Mesenchymal stem cell (in vitro differentiated cells and primary cell): ENCODE measurements at regions not wholly inside any gene's neighbourhood (a gene's known extent, or its start where the extent isn't known, plus 50 kb on each side); places are given as distances from the start of the nearest gene placed in this dataset.

Experiments used
- DNase-seq: peaks from one replicate; pipeline ENCODE4 v3.0.0-alpha.2; 2013
- H2AFZ ChIP-seq: one replicate; pipeline ENCODE4 v1.6.1; 2013; ENCODE audit warnings: low read depth, mild to moderate bottlenecking, control low read depth, inconsistent platforms, low read length, moderate library complexity
- H2AK5ac ChIP-seq: 2 replicates; pipeline ENCODE4 v1.6.1; 2013; ENCODE audit warnings: low read length, moderate library complexity, mild to moderate bottlenecking, inconsistent platforms; ENCODE audit not compliant: severe bottlenecking
- H2BK120ac ChIP-seq: one replicate; pipeline ENCODE4 v1.6.1; 2013; ENCODE audit warnings: low read depth, mild to moderate bottlenecking, inconsistent platforms, low read length, moderate library complexity
- H2BK12ac ChIP-seq, 2 experiments: one replicate each; pipeline ENCODE4 v1.6.1; 2013; ENCODE audit warnings: inconsistent platforms in 2 of 2, low read length in 2 of 2, mild to moderate bottlenecking in 2 of 2, moderate library complexity in 2 of 2, control low read depth in 1 of 2
- H2BK15ac ChIP-seq: one replicate; pipeline ENCODE4 v1.6.1; 2013; ENCODE audit warnings: mild to moderate bottlenecking, low read depth, inconsistent platforms; ENCODE audit not compliant: poor library complexity, severe bottlenecking
- H2BK5ac ChIP-seq: 2 replicates; pipeline ENCODE4 v1.6.1; 2013; ENCODE audit warnings: low read depth, mild to moderate bottlenecking, low read length, control low read depth, inconsistent platforms; ENCODE audit not compliant: poor library complexity, severe bottlenecking
- H3K14ac ChIP-seq, 2 experiments: one replicate each; pipeline ENCODE4 v1.6.1; 2013; ENCODE audit warnings: inconsistent platforms in 2 of 2, low read length in 2 of 2, control low read depth in 1 of 2, mild to moderate bottlenecking in 1 of 2, moderate library complexity in 1 of 2
- H3K18ac ChIP-seq, 2 experiments: one replicate each; pipeline ENCODE4 v1.6.1; 2013; ENCODE audit warnings: inconsistent platforms in 2 of 2, low read length in 2 of 2, control low read depth in 1 of 2, low read depth in 1 of 2, mild to moderate bottlenecking in 1 of 2
- H3K23ac ChIP-seq, 2 experiments: one replicate each; pipeline ENCODE4 v1.6.1; 2013; ENCODE audit warnings: inconsistent platforms in 2 of 2, low read length in 2 of 2, mild to moderate bottlenecking in 2 of 2, moderate library complexity in 2 of 2, control low read depth in 1 of 2
- H3K27ac ChIP-seq: 2 replicates; pipeline ENCODE4 v1.5.1; 2013; ENCODE audit warnings: mild to moderate bottlenecking, moderate library complexity, low read length, control low read depth, inconsistent platforms; ENCODE audit not compliant: poor library complexity, severe bottlenecking
- H3K27me3 ChIP-seq, 2 experiments: 2 replicates each; pipeline versions ENCODE4 v1.6.1 to v1.7.0; 2013; ENCODE audit warnings: low read length in 2 of 2, mild to moderate bottlenecking in 2 of 2, moderate library complexity in 2 of 2, control low read depth in 1 of 2, inconsistent platforms in 1 of 2; ENCODE audit not compliant: control insufficient read depth in 1 of 2, insufficient read depth in 1 of 2
- H3K36me3 ChIP-seq, 2 experiments: 2 replicates each; pipeline versions ENCODE4 v1.6.1 to v1.7.0; 2013; ENCODE audit warnings: low read length in 2 of 2, control low read depth in 1 of 2, inconsistent platforms in 1 of 2, low read depth in 1 of 2, mild to moderate bottlenecking in 1 of 2; ENCODE audit not compliant: insufficient read depth in 2 of 2, control insufficient read depth in 1 of 2
- H3K4ac ChIP-seq, 2 experiments: one replicate each; pipeline ENCODE4 v1.6.1; 2013; ENCODE audit warnings: inconsistent platforms in 2 of 2, low read length in 2 of 2, mild to moderate bottlenecking in 2 of 2, moderate library complexity in 2 of 2, control low read depth in 1 of 2, low read depth in 1 of 2
- H3K4me1 ChIP-seq: 2 replicates; pipeline ENCODE4 v1.6.1; 2013; ENCODE audit warnings: low read depth, low read length, control low read depth; ENCODE audit not compliant: control insufficient read depth, insufficient read depth
- H3K4me2 ChIP-seq: 2 replicates; pipeline ENCODE4 v1.6.1; 2013; ENCODE audit warnings: low read length, mild to moderate bottlenecking, inconsistent platforms; ENCODE audit not compliant: poor library complexity, severe bottlenecking
- H3K4me3 ChIP-seq, 2 experiments: 2 replicates each; pipeline versions ENCODE4 v1.5.1 to v1.7.0; 2013; ENCODE audit warnings: low read length in 2 of 2, mild to moderate bottlenecking in 2 of 2, control low read depth in 1 of 2, low read depth in 1 of 2; ENCODE audit not compliant: insufficient read depth in 1 of 2
- H3K79me1 ChIP-seq: replicated peaks from 2 replicates; pipeline ENCODE4 v1.6.1; 2013; ENCODE audit warnings: mild to moderate bottlenecking, control low read depth, low read length, inconsistent platforms; ENCODE audit not compliant: poor library complexity, severe bottlenecking
- H3K9ac ChIP-seq: 2 replicates; pipeline ENCODE4 v1.7.0; 2013; ENCODE audit warnings: mild to moderate bottlenecking, low read length, moderate library complexity
- H3K9me3 ChIP-seq: 2 replicates; pipeline ENCODE4 v1.7.0; 2013; ENCODE audit warnings: mild to moderate bottlenecking, low read length; ENCODE audit not compliant: control insufficient read depth
- H4K8ac ChIP-seq: one replicate; pipeline ENCODE4 v1.6.1; 2013; ENCODE audit warnings: inconsistent platforms, mild to moderate bottlenecking, low read length, moderate library complexity
- H4K91ac ChIP-seq: one replicate; pipeline ENCODE4 v1.6.1; 2013; ENCODE audit warnings: mild to moderate bottlenecking, low read length, inconsistent platforms
- WGBS: methylation state at CpG from one replicate; pipeline ENCODE4 v1.1.7; 2013; ENCODE audit warnings: mixed read lengths; 5-methylcytosine and 5-hydroxymethylcytosine counted together

DNA sequence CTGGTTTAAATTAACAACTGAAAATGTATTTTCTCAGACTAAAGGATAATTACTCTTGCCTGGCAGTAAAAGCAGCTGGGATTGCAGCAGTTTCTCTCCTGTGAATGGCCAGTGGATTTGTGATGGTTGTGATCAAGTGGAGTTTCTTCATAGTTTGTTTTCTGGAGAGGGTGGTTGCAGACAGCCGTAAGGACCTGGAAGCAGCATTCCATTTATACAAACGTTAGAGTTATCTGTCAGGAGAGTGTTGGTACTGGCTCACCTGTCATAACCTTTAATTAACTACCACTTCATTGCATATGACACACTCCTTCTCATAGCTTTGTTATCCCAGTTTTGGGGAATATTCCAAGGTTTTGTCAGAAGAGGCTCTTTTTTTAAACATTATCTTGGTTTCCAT is 258.4 kb upstream of the SLC10A2 start:
- H4K8ac ChIP-seq, result no peak overlapping the region
- no CpG with 5 or more reads among the region's 2 CpGs for WGBS
- H3K27ac ChIP-seq, result no peak overlapping the region

GRCh38 chr13:103315711-103316110 is 249.5 kb upstream of the SLC10A2 start:
- H3K27ac ChIP-seq, result no peak overlapping the region
- no peaks in the 10 kb centered on the region for H3K36me3 ChIP-seq
- H3K4ac ChIP-seq, result no peak overlapping the region
- H3K4me1 ChIP-seq, result no peaks in the 10 kb centered on the region
- H2BK12ac ChIP-seq, result no peak overlapping the region
- no peak overlapping the region for H2AFZ ChIP-seq
- peaks cover 5% of the 10 kb centered on the region for H3K9me3 ChIP-seq
- no peak overlapping the region for H2AK5ac ChIP-seq
- no peak overlapping the region for H3K18ac ChIP-seq
- no peak overlapping the region for H2BK15ac ChIP-seq
- DNase-seq, result no peak
- H3K79me1 ChIP-seq, result no peaks in the 10 kb centered on the region
- H2BK5ac ChIP-seq, result no peak overlapping the region
- H2BK120ac ChIP-seq, result no peak overlapping the region
- 91% methylated on average over 2 of the region's 2 CpGs for WGBS
- no peak overlapping the region for H3K9ac ChIP-seq
- H3K4me2 ChIP-seq, result no peak overlapping the region
- H3K14ac ChIP-seq, result no peak overlapping the region
- H3K27me3 ChIP-seq, result no peaks in the 10 kb centered on the region
- no peak overlapping the region for H4K91ac ChIP-seq
- no peak overlapping the region for H3K4me3 ChIP-seq
- H4K8ac ChIP-seq, result no peak overlapping the region
- no peak overlapping the region for H3K23ac ChIP-seq

More for the DNA sequence above, 258.4 kb upstream of the SLC10A2 start:
- DNase-seq, result no peak
- H3K79me1 ChIP-seq, result no peaks in the 10 kb centered on the region
- no peak overlapping the region for H3K4me2 ChIP-seq
- H3K27me3 ChIP-seq, result no peaks in the 10 kb centered on the region
- H2AK5ac ChIP-seq, result no peak overlapping the region
- no peak overlapping the region for H2AFZ ChIP-seq
- no peak overlapping the region for H2BK15ac ChIP-seq
- H3K23ac ChIP-seq, result no peak overlapping the region
- no peak overlapping the region for H2BK5ac ChIP-seq
- H3K14ac ChIP-seq, result no peak overlapping the region
- no peaks in the 10 kb centered on the region for H3K4me1 ChIP-seq
- H3K18ac ChIP-seq, result no peak overlapping the region
- no peaks in the 10 kb centered on the region for H3K36me3 ChIP-seq
- H2BK12ac ChIP-seq, result no peak overlapping the region
- H3K9me3 ChIP-seq, result no peaks in the 10 kb centered on the region
- no peak overlapping the region for H3K9ac ChIP-seq
- no peak overlapping the region for H3K4ac ChIP-seq
- H2BK120ac ChIP-seq, result no peak overlapping the region
- no peak overlapping the region for H3K4me3 ChIP-seq
- H4K91ac ChIP-seq, result no peak overlapping the region

GRCh38 chr13:103312467-103312866 is 246.2 kb upstream of the SLC10A2 start:
- Histone ChIP-seq H3K18ac (no peak overlapping the region), H3K4me3 (no peak overlapping the region), H3K4ac (no peak overlapping the region), H3K36me3 (no peaks in the 10 kb centered on the region), H2AFZ (no peak overlapping the region), H2BK120ac (no peak overlapping the region), H4K8ac (no peak overlapping the region), H2BK15ac (no peak overlapping the region), H3K9ac (no peak overlapping the region), H2AK5ac (no peak overlapping the region), H2BK5ac (no peak overlapping the region), H3K23ac (no peak overlapping the region), H3K14ac (no peak overlapping the region), H3K79me1 (no peaks in the 10 kb centered on the region), H4K91ac (no peak overlapping the region), H3K9me3 (no peaks in the 10 kb centered on the region), H3K4me2 (no peak overlapping the region), H3K27me3 (no peaks in the 10 kb centered on the region), H3K4me1 (no peaks in the 10 kb centered on the region), H3K27ac (no peak overlapping the region), H2BK12ac (no peak overlapping the region)
- DNase-seq, result no peak
- WGBS, result 89% methylated on average over 2 of the region's 2 CpGs

DNA sequence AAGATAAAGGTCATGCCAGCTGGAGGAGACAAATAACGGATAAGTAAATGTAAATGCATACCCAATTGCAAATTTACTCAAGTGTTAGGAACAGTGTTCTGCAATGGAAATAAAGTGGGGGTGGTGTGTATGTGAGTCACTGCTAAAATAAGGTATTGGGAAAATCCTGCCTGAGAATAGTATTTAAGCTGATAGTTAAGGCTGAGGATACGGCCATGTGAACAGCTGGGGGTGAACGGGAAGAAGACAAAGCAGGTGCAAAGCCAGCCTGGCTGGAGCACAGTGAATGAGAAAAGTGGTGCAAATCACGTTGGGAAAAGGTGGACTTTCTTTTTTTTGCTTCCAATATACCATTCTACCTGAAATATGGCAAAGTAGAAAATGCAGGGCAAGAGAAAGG is 242.4 kb upstream of the SLC10A2 start:
- 87% methylated on average over 3 of the region's 4 CpGs for WGBS
- DNase-seq, result no peak
- Histone ChIP-seq H2BK5ac (no peak overlapping the region), H3K14ac (no peak overlapping the region), H2BK120ac (no peak overlapping the region), H3K4me2 (no peak overlapping the region), H2BK15ac (no peak overlapping the region), H3K4me3 (no peak overlapping the region), H4K8ac (no peak overlapping the region), H2AFZ (no peak overlapping the region), H3K79me1 (no peaks in the 10 kb centered on the region), H3K9me3 (no peaks in the 10 kb centered on the region), H3K18ac (no peak overlapping the region), H3K27me3 (no peaks in the 10 kb centered on the region), H3K36me3 (no peaks in the 10 kb centered on the region), H3K23ac (no peak overlapping the region), H2BK12ac (no peak overlapping the region), H3K4ac (no peak overlapping the region), H3K9ac (no peak overlapping the region), H2AK5ac (no peak overlapping the region), H4K91ac (no peak overlapping the region), H3K27ac (no peak overlapping the region), H3K4me1 (no peaks in the 10 kb centered on the region)
